ENCODE measurements at regions not wholly inside any gene's neighbourhood (a gene's known extent, or its start where the extent isn't known, plus 50 kb on each side); places are given as distances from the start of the nearest gene placed in this dataset.
"Not testable (repeated sequence)": the region's sequence is repeated elsewhere in the genome, so short reads cannot be mapped to it uniquely, and the experiment has no call there.

DNA sequence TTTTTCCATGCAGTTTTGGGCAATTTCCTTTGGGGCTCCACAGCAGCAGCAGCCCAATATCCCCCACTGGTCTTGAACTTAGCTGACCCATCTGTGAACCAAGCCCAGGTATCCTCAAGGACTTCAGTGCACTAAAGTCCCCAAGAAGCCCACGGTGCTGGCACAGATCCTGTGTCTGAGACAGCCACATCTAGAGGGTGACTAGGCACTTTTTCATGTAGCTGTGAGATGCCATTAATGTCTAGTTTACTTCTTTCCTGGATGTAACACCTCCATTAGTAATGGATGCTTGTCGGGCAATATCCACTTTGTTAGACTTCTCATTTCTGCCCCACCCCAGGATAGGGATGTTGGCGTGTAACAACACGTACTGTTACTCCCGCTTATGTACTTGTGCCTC is 117.9 kb downstream of the GPCPD1 start:
- ATAC-seq (no peak), DNase-seq (ENCODE audit: low spot score) (no peak)
- intact Hi-C loops (cut with DNase I) = no loop called here

DNA sequence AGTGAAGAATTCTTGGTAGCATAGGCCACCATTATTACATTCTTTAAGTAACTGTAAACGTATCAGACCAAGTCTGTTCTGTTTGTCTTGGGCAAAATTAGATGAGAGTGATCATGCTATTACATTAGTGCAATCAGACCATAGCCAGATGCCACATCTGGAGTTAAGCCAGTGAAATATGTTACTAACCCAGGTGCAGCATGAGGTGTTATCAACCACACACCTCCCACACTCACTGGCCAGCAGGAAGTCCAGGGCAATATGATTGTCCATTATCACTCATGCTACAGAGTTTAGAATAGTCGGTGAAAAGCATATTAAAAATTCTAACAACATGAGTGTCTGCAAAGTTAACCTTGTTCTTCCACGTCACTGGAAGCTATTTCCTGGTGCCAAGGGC is 119.4 kb downstream of the GPCPD1 start:
- DNase-seq (ENCODE audit: low spot score) (no peak), ATAC-seq (no peak)
- intact Hi-C loops (cut with DNase I) = no loop called here

DNA sequence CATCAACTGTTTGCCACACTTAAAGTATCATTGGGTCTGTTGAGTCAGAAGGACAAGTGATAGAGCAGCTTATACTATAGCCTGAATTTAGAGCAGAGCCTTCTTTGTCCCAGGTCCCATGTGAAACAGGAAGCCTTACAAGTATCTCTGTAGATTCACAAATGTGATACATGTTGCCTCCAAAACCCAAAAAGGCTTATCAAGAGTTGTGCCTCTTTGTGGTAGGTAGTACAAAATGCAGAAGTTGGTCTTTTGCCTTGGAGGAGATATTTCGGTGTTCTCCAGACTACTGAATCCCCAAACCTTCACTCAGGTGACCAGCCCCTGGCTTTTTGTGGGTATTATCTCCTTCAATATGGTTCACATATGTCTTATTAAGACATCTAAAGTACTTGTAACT is 121.2 kb downstream of the GPCPD1 start:
- no peak for ATAC-seq
- no peak for DNase-seq (ENCODE audit: low spot score)
- intact Hi-C loops (cut with DNase I) = no loop called here

DNA sequence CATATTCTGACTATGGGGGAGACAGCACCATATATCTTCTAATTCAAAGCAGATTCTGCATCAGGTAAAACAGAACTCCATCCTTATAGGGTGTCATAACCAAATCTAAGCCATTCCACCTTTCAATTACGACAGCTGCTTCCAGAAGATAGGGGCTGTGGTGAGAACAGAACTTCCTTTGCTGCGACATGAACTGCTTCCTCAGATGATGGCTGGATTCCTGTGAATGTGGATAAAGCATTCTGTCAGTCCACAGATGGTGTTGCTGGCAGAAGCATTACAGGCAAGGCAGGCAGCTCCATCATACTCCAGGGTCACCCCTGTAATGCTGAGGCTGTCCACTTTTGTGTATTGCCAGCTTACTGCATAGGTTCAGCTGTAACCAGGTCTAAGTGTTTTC is 122.0 kb downstream of the GPCPD1 start:
- ATAC-seq = no peak
- intact Hi-C loops (cut with DNase I) = no loop called here
- no peak for DNase-seq (ENCODE audit: low spot score)

DNA sequence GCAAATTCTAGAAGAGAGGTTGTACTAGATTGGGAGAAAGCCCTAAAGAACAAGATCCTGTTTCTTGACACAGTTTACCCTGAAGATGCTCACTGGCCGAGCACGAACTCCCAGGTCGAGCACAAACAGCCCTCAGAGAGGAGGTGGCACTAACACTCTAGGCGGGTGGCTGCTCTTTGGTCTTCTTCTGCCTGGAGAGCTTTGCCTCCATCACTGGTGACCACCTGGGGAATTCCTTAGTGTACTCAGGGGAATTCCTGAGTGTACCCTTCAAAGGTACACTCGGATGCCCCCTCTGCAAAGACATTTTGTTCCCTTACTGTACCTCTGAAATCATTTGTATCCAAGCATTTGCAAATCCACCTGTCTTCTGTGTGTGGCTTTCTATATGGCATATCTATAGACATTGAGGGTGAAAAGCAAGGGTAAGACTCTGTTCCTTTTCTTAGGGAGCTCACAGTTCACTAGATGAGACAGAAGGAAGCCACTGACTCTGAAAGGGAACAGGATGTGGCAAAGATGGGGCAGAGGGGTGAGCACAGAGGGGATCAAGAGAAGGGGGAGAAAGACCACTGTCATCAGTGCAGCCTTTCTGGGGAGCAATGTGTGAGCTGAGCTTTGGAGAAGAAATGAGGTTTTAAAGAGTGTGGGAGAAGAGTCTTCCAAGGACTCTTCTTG is 124.3 kb downstream of the GPCPD1 start:
- intact Hi-C loops (cut with DNase I) = no loop called here
- DNase-seq (ENCODE audit: low spot score) (no peak), ATAC-seq (no peak)

DNA sequence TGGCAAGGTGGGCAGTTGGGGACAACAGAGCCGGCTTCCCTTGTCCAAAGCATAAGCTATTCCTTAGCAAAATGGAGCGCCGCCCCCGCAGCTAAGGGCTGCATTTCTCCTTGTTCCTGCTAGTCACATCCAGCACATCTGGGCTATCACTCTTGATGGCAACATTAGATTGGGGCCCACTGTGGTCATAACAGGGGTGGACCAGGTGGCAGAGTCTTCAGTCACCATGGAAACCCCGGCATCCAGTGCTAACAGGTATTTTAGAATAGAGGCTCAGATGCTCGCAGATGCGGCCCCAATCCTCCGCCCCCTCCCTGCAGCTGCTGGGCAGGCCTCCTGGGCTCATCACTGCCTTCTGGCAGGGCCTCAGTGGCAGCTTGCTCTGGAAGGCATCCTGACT is 125.9 kb downstream of the GPCPD1 start:
- DNase-seq (ENCODE audit: low spot score) (no peak), ATAC-seq (no peak)
- intact Hi-C loops (cut with DNase I) = no loop called here

DNA sequence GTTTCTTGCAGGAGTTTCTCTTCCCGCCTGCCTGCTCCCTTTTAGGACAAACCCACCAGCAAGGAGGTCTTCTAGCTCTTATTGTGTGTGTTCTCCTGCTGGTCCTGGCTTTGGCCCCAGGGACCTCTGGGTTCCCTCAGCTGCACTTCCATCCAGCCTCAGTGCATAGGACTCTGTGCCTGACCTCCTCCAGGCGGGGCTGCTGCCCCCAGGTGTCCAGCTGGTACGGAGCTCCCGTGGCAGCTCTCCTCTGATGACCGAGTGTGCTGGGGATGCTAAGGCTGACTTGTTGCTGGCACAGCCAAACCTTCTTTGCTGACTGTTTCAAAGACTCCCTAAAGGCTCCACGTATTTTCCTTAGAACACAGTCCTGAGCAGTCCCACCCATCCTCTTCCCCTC is 126.5 kb downstream of the GPCPD1 start:
- DNase-seq (ENCODE audit: low spot score) (no peak), ATAC-seq (no peak)
- intact Hi-C loops (cut with DNase I) = no loop called here

DNA sequence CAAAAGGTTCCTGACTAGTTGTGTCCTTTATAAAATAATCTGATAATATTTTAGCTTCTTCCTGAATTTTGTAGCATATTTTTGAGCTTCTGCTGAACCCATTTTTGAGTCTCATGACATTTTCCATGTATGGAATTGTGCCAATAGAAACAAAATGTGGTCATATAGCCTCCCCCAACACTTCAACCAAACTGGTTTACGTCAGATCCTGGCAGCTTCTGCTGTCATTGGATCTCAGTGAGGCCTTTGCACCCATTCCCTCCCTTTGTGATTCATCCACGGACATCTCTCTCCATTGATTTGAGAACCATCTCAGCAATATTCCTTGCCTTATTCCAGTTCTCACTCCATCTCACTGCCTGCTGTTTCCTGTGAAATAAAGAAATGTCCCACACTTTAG is 128.0 kb downstream of the GPCPD1 start:
- ATAC-seq = no peak
- intact Hi-C loops (cut with DNase I) = no loop called here
- DNase-seq (ENCODE audit: low spot score) = no peak

DNA sequence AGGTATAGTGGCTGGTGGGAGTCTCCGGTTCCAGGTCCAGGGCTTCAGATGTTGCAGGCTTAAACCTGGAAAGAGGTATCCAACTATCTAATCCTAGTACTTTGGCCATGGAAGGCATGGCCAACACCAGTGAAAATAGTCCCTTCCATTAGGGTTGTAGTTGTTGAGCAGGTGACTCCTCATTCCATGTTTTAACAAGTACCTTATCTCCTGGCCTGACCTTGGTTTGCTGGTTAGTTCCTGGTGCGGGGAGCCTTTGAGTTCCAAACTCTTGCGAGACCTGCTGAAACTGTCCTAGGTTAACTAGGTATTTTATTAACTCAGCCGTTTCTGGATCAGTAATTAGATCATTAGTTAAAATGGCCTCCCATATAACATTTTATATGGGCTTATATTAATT is 128.9 kb downstream of the GPCPD1 start:
- ATAC-seq = no peak
- DNase-seq (ENCODE audit: low spot score) = no peak
- intact Hi-C loops (cut with DNase I) = no loop called here

DNA sequence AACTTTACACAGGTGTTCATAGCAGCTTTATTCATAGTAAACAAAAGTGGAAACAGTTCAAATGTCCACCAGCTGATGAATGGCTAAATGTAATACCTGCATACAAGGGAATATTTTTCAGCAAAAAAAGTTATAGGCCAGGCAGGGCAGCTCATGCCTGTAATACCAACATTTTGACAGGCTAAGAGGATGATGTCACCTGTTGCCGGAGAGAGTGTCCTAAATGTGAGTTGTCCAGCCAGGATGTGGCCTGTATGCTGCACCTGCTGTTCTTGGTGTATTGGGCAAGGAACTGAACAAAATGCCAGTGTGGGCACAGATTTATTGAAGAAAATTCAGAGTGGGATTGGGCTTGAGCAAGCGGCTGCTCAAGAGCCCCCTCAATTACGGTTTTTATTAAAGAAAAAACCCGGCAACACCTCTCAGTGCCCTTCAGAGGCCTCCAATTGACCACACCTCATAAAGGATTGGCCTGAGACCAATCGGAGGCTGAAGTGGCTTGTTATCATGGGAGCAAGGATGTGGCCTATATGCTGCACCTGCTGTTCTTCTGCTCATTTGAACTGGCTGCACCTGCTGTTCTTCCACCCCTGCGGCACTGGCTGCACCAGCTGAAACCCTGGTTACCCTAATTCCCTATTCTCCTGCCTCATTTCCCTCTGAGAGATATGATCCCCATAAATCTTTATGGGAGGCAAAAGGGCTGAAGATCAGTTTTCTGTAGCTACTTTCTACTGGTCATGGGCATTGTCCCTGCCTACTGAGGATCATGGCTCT is 129.8 kb downstream of the GPCPD1 start:
- DNase-seq (ENCODE audit: low spot score) (no peak), ATAC-seq (no peak)
- intact Hi-C loops (cut with DNase I) = no loop called here

DNA sequence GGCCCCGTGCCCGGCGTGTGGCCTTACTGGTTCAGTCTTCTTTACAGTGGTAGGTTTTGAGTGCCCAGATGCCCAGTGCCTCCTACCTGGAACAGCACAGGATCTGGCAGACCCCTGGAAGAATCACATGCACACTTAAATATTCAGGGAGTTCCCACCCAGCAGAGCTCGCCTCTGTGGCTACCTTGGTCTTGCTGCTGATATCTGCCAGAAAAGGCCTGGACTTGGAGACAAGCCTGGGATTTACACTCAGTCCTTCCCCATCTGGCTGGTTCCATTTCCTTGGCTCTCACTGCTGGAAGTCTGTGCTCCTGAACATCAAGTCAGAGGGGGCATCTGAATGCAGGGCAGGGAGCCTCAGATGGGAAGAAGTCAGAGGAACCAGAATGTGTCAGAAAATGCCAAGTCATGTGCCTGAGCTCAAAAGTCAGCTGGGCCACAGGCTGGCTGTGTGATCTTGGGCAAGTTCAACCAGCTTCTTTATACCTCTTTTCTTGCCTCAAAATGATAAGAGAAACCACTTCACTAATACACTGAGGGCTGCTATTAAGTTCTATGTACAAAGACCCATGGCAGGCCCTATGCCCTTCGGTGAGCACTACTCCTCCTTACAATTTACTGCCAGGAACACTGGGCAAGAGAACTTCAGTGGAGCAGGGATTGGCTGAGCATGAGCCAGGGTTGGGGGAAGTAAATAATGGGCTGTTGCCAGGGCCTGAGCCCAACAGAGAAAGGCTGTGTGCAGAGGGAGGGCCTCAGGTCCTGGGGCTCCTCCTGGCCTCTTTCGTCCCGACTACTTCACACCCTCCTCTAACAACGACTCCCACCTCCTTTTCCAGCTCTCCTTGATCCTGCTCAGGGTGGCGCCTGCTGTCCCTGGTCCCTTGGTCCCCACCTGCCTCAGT is 135.9 kb downstream of the GPCPD1 start:
- intact Hi-C loops (cut with DNase I) = no loop called here
- DNase-seq (ENCODE audit: low spot score) (no peak), ATAC-seq (no peak)

DNA sequence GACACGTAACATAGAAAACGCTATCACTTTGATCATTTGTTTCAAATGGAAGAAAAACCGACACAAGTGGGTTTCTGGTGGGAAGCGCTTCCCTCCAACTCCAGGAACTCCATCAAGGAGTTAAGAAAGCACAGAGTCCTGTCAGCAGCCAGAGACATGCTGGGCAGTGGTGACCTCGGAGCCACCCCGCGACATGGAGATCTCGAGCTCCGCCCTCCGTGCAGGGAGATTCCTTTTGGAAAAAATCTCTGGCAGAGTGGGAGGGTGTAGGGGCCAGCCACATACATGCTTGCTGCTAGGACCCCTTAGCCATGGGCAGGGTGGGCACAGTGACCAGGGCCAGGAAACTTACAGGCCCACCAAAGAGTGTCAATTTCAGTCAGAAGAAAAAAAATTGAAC is 138.9 kb downstream of the GPCPD1 start:
- DNase-seq (ENCODE audit: low spot score); ATAC-seq; intact Hi-C loops (cut with DNase I): not testable (repeated sequence)

DNA sequence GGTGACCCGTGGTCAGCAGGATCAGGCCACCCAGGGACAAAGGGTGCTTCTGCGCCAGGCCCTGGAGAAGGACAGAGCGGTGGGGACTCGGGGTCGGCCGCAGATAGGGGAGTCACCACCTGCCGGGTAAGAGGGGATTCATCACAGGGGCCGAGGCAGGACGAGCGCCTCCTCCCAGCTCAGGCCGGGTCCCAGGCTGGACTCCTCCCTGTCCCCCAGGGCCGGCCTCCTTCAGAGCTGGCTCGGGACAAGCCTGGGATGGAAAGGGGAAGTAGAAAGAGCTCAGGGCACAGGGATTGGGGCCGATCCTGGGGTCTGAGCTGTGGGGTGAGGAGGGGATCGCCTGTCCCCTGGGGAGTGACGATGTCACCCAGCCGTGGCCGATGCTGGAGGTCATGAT is 139.4 kb downstream of the GPCPD1 start:
- intact Hi-C loops (cut with DNase I) = no loop called here
- no peak for DNase-seq (ENCODE audit: low spot score)
- ATAC-seq = no peak

DNA sequence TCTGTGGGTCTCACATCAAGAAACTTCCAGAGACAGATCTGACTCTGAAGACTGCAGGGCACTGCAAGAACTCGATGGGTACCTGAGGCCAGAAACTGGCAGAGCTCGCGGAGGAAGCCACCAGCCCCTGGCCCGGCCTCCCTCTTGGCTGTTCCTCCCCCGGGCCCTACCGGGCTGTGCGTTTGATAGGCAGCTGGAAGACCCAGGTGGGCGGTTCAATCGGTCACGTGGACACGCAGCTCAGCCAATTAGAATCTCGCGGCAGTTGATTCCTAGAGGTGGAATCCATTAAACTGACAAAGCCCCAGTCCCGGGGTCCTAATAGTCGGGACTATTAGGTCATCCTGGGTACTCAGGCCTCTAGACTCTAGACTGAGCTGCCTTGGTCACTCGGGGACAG is 139.9 kb downstream of the GPCPD1 start:
- intact Hi-C loops (cut with DNase I) = no loop called here
- ATAC-seq (no peak), DNase-seq (ENCODE audit: low spot score) (no peak)

DNA sequence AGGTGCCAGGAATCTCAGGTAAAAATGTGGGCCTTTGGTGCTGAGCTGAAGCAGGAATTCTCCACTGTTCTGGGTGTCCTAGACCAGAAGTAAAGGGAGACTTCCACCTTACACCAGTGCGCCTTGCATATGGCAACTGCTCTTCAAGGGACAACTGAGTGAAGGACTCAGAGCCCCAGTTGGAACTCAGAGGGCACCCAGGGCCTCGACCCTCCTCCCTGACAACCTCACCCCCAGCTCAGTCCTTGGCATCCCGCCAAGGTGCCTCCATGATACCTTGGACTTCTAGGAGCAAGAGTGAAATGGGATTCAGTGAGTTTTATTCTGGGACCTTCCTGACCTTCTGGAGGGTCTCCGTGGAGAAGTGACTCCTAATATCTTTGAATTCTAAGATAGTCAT is 140.3 kb downstream of the GPCPD1 start:
- intact Hi-C loops (cut with DNase I) = no loop called here
- ATAC-seq (no peak), DNase-seq (ENCODE audit: low spot score) (no peak)

DNA sequence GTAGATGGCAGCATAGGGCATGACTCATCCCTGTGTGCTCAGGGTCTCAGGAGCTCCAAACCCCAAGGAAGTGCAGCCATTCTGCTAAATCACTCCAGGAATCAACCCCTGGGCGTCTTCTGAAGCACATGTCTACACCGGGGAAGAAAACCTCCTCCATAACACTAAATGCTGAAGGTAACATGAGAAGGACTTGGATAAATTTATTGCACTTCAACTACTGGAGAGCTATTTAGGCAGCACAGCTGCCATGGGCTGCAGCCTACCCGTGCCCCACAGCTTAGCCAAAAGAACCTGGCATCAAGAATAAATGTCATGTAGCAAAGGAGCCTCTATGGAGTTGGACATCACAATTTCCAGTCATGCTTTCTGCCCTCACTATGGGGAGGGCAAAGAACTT is 141.7 kb downstream of the GPCPD1 start:
- ATAC-seq (no peak), DNase-seq (ENCODE audit: low spot score) (no peak)
- intact Hi-C loops (cut with DNase I) = no loop called here

DNA sequence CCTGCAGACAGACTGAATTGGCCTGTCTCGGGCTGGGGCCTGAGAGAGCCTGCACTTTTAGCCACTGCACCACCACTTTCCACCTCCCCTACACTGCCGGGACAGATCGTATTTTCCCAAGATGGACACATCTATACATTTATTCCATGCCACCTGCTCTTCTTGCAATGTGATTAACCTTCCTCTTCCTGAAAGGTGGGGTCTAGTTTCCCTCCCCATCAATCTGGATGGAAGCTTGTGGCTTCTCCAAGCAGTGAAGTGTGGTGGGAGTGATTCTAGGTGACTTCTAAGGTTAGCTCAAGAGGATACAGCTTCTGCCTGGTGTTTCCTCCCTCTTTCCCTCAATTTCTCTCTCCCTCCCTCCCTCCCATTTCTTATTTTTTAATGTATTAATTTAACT is 143.7 kb downstream of the GPCPD1 start:
- intact Hi-C loops (cut with DNase I) = no loop called here
- no peak for ATAC-seq

DNA sequence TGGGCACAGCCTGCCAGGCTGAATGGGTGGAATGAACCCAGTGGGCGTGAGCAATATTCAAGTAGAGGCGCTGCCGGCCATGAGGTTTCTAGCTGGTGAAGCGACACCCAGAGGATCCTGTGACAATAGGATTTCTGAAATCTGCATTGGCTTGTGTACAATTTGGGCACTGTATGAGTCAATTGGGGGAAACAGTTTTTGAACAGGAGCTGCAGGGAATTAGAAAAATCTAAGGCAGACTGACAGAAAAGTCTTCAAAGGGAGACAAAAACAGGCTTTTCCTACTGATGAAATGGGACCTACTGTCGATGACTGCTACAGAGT is 145.2 kb downstream of the GPCPD1 start:
- DNase-seq (ENCODE audit: low spot score) (no peak), ATAC-seq (no peak)
- intact Hi-C loops (cut with DNase I) = no loop called here

More for the DNA sequence above, 143.7 kb downstream of the GPCPD1 start:
- no peak for DNase-seq (ENCODE audit: low spot score)

DNA sequence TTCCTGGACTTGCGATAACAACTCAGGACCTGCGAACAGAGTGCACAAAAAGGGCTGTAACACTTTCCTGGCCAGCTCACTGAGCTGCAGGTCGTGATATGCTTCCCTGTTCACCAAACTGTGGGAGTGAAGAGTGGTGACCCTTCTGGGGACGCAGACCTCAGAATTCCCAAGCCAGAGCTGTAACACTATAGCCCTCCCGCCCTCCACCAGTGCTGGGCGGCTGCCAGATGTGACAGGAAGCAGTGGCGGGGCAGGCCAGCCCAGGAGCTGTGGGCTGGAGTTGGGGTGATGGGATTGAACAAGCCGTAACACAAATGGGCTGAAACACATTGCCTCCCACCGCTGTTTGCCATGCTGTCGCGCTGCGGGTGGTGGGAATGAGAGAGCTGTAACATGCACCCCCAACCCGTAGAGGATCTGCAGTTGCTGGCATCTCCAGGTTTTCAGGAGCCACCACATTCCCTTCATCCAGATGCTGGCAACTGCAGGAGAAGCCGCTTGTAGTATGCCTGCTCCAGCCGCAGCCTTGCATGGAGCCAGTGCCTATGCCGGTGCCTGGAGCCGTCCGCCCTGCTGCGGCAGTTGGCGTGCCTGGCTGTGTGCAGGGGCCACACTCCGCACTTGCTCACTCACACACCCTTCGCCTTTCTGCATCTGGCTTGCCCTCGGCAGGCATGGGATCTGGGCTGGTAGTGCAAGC is 145.8 kb downstream of the GPCPD1 start:
- intact Hi-C loops (cut with DNase I) = no loop called here
- DNase-seq (ENCODE audit: low spot score) (no peak), ATAC-seq (no peak)

Measured in sciatic nerve (tissue), 2 donors.